Activated T-cell treated with anti-CD3 and anti-CD28 coated beads, Interleukin-2, amount 50 U/mL, for 1 hour (primary cell): ENCODE measurements at regions not wholly inside any gene's neighbourhood (a gene's known extent, or its start where the extent isn't known, plus 50 kb on each side); places are given as distances from the start of the nearest gene placed in this dataset.

ENCODE experiments used
- DNase-seq: peaks from one replicate; pipeline ENCODE4 v3.0.0-alpha.2; 2020

DNA sequence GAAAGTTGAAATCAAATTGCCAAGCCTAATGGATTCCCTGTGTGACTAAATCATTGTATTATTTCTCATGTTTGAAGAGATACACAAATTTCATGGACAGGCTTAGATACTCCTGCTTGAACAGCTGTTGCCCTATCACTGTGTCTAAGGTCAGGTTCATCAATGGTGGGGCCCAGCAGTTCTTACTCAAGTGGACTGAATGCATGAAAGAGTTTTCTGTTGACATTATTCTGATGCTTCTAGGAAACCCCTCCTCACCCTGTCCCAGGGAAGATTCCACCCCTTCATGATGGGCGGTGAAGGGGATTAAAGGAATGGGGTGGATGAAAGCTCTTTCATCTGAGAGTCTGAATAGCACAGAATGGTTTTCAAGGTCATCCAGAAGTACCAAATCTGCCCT lies 148.8 kb downstream of the INO80D start:
- no peak for DNase-seq

DNA sequence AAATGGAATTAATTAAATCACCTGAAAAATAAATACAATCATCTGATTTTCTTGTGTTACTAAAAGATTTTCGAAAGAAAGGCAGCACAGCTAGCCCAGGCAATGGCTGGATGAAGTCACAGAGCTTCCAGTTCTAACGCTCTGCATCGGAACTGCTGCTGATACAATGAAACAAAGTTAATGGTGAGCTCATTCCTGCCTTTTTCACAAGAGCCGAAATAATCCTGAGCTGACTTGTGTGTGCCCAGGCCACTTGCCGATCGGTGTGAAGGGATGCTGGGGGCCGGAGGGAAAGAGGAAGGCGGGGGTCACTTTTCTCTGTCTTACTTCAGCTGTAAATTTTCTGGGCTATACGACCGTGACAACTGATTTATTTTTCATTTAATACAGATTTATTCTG lies 149.5 kb downstream of the INO80D start:
- no peak for DNase-seq

DNA sequence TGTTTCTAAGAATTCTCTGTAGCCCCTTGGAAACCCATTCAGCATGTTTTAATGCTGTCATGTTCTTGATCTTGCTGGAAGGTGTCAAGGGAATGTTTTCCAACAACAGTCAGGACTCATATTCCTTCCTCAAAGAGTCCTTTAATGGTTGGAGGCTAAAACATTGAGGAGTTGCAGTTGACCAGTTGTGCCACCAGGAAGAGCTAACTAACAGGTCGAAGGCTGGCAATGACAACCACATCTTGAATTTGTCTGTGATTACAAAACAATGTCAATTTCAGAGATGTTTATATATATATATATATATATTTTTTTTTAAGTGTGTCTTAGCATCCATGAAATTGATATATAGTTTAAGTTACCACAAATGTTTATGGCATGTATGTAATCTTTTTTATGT lies 151.5 kb downstream of the INO80D start:
- no peak for DNase-seq

DNA sequence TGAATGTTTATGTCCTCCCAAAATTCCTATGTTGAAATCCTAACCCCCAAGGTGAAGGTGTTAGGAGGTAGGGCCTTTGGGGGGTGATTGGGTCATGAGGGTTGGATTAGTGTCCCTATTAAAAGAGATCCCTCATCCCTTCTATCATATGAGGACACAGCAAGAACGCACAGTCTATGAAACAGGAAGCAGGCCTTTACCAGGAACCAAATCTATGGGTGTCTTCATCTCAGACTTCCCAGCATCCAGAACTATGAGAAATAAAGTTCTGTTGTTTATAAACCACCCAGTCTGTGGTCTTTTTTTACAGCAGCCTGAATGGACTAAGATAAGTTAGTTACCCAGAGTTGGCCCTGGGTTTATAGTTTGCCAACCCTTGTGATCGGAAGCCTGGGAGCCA lies 153.1 kb downstream of the INO80D start:
- no peak for DNase-seq

DNA sequence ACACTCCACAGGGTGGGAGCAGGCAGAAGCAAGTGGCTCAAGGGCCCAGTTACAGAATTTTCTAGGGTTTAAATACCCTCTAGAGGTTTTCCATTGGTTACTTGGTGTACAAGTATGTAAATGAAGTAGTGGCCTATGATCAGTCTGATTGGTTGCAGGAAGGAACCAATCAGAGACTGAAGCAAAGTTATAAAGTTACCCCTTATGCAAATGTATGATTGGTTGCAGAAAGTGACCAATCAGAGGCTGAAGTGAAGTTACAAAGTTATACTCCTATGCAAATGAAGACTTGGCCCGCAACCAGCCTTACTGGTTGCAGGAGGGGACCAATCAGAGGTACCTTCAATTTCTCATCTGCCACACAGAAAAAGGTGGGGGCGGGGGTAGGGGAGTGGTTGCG lies 154.6 kb downstream of the INO80D start:
- no peak for DNase-seq

DNA sequence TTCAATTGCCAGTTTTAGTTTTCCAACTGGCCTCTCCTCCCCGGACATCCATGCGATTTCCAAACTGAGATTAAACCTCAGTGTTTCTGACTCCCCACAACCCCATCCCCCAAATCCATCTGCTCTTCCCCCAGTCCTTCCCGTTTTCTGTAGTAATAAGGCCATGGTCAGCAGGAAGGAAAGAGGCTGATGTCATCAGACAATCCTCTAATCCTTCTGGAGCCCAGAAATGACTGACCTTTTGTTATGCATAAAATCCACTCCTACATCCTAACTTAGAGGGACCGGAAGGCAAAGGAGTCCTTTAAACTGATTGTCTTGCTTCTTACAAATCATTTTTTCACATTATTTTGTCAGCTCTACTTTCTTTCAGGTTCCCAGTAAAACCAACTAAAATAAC lies 155.8 kb downstream of the INO80D start:
- DNase-seq, result no peak

DNA sequence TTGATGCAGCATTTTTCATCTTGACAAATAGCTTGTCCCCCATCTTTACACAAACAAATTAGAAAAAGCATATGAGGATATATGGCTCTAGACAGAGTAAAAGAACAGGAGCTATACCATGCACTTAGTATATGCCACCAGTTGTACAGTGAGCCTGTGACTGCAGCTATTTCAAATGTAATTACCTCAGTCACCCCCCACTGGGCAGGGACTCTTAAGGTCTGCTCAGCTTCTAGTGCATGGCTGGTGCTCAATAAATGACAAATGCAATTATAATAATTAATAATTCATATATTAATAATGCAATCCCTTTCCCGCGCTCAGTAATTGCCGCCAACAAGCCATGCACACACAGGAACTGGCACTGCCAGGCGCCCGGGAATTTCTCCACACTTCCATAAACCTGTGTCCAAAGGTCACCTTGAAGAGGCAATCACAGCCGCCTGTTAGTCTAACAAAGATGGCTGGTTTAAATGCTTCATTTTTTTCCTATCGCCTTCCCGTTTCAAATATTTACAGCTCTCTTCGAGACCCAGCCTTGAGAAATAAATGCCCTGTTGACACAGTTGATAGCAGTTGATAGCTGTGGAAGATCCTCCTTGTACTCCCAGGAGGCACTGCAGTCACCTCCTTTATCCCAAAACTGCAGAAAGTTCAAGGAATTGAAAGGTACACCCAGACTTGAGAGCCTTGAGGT lies 156.6 kb downstream of the INO80D start:
- no peak for DNase-seq

DNA sequence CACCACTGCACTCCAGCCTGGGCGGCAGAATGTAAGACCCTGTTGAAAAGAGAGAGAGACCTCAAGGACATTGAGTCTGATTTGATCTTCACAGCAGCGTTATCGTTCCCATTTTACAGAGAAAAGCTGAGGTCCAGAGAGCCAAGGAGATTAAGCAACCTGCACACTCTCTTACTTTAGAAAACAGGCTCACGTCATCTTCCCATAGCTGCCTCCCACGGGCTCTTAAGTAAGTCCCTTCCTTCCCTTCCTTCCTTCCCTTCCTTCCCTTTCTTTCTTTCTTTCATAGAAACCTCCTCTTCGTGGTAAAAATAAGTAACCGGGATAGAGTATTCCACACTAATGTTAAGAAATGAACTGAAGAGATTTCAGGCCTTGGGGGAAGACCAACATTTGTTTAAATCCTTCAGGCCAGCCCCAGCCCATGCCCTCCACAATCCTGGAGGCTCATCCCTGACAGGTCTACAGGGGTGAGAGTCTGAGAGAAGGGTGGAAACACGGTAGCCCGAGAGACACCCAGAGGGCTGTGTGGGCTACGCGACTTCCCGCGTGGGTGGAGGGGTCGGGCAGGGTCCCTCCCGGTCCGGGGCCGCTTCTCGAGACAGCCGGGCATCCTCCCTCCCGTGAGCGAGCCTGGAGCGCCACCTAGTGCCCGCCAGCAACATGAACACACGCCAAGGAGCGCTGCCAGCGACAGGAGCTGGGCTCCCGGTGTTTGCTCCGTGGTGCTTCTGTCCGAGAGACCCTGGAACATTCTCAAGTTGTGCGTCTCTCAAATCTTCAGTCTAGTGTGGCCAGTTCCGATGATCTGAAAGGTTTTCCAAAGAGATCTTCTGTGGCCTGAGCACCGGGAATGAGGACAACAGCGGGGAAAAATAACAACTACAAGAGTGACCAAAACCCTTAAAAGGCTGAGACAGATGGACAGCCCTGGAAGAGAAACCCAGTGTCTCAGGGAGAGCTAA lies 160.3 kb downstream of the INO80D start:
- peak; percentile 70 for DNase-seq

DNA sequence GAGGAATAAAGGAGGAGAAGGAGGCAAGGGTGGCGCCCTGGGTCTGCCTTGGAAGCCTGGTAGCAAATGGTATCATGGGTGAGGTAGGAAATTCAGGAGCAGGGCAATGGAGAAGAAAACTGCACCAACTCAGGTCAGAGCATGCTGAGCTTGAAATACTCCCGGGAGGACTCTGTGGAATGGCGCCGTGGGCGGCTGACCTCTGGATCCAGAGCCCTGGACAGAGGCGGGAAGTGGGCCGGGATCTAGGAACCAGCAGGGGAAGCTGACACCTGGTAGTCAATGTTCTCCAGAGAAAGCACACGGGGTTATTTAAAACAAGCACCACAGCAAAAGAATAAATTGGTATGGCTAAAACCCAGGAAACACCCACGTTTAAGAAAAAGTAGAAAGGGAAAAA lies 161.3 kb downstream of the INO80D start:
- no peak for DNase-seq

DNA sequence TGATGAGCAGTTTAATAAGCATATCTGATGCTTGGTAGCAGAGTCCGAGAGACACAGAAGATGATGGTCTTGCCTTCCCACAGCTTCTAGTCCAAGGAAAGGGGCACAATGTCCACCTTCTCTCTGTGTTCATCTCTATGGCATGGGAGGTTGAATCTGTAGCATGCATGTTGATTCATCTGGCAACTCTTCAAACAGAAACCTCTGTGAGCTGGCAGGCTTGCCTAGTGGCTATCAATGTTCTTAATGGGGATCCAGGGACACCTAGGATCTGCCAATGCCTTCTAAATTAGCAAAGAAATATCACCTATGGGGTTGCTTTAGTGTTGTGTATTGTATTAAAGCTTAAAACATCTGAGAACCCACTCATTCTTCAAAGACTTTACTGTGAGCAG lies 170.8 kb downstream of the INO80D start:
- no peak for DNase-seq

DNA sequence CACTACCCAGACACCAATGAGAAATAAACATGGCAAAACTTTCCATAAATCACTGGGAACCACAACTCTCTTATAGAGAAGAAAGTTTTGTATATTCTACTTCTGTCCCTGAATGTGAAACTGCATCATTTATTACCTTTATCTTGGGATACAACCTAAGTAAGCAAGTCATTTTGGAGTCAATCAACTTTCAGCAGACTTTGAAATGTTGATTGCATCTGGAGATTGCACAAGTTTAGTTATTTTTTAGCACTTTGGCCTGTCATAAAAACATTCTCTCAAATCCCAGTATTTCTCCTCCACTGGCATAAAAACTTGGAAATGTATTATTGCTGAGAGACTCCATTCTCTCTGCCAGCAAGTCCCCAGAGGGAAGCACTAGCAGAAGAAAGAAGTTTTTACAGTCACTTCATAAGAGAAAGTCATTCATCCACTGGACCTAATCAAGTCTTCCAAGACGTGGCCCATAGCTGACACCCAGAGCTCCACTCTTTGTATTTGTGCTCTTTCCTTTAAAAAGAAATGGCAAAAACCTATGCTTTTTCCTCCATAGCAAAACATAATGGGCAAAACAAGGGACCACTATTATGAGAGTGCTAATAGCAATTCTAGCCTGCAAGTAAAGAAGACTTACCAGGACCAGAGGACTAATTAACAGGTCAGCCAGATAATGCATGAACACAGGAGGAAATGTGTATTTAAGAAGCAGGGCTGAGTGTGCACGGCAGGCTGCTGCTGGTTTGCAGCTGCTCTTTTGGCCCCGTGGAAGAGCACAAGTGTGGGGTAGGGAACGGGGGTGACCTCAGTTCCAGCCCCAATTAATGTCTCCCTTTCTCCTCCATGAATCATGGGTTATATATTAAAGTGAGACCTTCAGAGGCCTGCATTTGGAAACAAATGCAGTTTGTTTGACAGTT lies 171.5 kb downstream of the INO80D start:
- DNase-seq, result no peak

DNA sequence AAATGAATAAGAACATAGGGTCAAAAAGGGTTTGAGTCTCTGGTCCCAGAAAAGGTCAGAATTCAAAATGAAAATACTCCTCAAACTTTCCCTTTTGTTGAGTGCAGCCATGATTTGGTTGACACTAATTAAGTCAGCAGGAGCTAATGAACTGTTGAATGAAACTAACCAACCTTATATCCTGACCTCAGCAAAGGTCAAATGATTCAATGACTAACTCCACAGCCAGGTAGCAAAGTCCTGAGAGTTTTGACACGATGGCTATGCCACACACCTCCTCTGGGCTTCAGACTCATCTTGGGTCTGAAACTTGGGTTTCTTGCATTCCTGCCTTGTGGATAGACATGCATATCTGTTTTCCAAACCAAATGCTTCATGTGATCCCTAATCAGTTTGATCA lies 172.3 kb downstream of the INO80D start:
- DNase-seq, result no peak

DNA sequence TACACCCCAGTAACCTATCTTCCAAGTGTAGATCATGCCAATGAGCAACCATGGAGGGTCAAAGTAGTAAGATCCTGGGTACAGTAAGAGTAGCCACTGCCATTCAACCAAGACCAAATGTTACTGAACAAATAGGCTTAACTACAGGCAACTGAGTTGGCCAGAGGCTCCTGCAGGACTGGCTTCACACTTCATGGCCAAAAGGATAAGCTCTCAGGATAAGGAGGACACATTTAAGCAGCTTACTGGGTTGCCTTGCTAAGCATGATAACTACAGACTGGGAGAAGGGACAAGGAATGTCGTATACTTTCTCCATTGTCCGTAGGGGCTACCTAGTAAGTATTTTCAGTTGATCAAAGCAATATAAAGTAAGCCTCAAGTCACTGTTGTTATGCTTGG lies 174.7 kb downstream of the INO80D start:
- DNase-seq, result no peak

DNA sequence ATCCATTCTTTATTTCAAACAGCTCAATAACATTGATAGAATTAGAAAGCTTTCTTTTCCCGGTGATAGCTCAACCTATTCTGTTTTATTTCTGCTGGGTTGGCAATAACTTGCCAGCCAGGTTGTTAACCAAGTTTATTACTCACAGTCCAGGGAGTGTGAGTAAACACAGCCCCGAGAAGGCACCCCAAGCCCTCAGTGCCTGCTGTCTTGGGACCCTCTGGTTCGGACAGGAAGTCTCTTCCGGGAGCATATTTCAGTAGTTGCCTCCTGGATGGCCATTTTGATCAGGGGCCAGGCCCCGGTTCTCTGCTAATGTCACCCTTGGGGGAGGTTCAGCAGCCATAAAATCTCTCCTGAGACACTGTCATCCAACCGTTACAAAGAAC lies 176.8 kb downstream of the INO80D start:
- no peak for DNase-seq

DNA sequence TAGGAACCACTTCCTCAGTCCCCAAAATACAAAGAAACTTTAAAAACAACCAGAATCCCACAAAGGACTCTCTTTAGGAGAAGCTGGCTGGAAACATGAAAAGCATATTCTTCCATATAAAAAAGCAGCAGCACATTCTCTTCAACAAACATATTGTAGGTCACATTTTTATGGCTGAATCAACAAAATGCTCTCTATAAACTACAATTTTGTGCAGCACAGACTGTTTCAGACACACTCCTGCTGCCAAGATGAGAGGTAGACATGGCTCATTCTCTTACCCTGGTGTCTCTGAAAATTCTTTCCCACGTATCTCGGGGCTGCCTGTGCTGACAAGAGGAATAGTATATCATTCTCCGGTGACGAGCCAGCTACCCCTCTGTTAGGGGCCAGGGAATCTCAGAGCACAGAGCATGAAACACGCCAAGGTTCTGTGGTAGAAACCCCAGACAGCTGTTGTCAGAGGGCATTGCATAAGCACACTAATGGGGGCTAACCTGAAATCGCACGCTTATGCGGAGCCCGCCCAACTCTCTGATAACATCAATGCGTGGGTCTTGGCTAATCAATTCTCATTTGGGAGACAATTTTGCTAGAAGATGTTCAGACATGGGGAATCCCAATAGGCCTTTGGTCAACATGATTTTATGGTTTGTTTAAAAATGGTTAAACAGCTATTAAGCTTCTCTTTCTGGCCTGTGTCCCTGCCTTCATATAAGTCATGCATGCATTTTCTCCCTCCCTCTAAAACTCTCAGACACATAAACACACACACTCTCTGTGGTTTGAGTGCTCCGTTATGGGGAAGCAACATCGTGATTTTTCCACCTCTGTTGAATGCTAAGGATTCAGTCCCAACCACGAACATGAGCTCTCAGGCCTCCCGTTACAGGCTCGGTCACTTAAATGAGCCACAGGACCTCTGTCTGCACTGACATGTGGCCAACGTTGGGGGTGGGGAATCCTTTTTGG lies 177.5 kb downstream of the INO80D start:
- no peak for DNase-seq

DNA sequence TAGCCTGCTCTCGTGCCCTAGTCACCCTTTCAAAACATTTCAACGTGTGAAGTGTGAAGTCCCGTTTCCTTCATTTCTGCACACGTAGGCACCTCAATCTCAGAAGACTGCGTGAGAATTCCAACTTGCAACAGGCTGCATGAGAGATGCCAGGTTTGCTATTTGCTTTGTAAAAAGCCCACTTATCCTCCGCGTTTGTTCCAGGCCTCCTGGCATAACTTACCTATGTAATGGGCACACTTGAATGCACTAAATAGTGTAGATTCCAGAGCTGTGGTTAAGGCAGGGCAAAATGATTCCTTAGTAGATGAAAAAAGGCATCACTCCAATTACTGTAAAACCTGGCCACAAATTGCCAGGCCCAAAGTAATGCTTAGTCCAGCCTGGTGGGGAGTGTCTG lies 179.6 kb downstream of the INO80D start:
- no peak for DNase-seq

DNA sequence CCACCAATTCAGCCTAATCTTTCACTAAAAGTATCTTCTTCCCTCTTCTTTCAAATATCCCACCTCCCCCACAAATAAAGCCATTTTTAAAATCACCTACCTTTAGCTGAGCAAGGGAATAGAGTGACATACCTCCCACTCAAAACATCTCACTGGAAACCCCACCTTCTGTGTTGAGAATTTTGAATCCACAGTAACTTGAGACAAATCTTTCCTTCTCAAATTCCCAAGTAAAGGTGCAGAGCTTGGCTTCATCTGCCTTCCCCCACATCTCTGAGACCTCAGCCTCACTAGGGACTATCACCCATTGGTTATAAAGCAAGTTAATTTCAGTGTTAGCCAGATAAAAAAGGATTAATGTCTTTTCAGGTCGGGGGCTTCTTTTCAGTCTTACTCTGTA lies 180.4 kb downstream of the INO80D start:
- no peak for DNase-seq

DNA sequence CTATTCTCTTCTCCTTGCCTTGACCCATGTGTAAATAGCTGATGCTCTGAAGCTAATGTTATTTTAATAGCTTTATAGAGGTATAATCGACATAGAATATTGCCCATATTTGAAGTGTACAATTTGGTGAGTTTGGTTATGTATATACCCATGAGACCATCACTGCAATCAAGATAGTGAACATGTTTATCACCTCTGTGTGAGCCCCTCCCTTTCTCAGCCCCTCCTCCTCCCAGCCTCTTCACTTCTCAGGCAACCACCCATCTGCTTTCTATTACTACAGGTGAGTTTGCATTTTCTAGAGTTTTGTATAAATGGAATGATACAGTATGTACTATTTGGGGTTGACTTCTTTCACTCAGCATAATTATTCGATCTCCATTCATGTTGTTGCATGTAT lies 181.1 kb downstream of the INO80D start:
- no peak for DNase-seq

DNA sequence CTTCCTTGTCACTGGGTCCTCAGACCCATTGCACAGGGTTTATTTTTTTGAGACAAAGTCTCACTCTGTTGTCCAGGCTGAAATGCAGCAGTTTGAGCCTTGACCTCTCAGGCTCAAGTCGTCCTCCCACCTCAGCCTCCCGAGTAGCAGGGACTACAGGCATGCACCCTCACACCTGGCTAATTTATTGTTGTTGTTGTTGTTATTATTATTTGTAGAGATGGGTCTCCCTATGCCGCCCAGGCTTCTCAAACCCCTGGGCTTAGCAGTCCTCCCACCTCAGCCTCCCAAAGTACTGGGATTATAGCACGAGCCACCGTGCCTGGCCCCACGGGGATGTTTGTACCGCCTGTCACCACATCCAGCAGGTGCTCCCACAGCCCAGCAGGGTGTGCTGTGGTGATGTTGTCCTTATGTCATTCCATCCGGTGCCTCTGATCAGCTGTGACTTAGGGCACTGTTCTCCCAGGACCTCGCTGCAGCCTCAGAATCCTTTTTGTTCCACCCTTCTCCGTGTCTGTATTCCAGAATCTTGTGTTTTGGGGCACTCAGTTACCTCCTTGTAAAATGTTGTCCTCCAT lies 182.3 kb downstream of the INO80D start:
- DNase-seq, result no peak

DNA sequence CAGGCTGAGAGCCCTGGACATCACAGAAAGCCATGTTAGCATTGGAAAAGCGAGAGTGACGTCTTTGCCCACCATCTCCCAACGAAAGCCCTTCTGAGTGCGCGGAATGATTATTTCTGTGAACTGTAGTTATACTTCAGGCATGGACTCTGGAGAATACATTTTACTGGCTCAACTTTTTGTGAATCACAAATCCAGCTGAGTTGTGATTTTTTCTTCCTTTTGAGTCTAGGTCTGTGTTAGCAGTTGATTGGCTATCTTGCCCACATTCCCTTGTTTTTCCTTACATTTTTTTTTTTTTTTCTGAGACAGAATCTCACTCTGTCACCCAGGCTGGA lies 183.1 kb downstream of the INO80D start:
- no peak for DNase-seq

DNA sequence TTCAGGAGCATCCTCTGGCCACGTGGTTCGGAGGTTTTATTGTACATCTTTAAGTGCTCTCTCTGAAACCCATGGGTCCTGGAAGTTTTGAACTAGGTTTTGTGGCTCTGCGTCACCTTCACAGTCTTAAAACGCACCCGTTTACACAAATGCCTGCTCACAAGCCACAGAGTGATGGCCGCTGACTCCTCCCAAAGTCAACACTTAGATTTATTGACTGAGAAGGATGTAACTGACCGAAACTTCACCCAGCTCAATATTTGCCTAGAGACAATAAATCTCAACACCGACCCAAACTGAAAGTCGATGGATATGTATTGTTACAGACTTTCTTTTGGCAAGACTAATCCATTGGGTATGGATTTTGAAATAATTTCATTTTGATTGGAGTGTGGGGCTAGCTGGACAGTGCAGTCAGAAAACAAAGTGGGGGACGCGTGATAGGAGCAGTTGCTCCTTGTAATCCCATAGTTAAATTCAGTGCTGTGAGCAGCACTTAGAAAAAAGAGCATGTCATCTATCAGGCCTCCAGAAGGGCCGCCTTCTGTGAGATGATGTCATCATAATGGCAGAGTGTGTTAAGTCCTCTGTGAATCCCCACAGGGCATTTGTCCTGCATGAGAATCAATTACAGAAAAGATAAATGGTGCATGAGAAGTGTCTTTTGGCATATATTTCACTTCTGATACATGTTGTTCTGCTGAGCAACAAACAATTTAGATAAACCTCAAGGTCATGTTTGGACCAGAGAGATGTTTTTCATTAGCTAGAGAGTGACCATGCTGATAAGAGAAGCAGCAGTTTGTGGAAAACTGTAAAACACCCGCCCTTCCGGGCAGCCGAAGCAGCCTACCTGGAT lies 183.7 kb downstream of the INO80D start:
- DNase-seq, result no peak
